ENCODE measurements at regions not wholly inside any gene's neighbourhood (a gene's known extent, or its start where the extent isn't known, plus 50 kb on each side); places are given as distances from the start of the nearest gene placed in this dataset.

GRCh38 chr6:2534406-2535042, 216.2 kb downstream of the MYLK4 start:
- DNase-seq = no peak

GRCh38 chr6:2531426-2532215, 219.1 kb downstream of the MYLK4 start:
- peak; percentile 75 for DNase-seq

GRCh38 chr6:2529211-2529719, 221.5 kb downstream of the MYLK4 start:
- DNase-seq = no peak

GRCh38 chr6:2528156-2528555, 222.6 kb downstream of the MYLK4 start:
- DNase-seq = no peak

- DNase-seq = no peak
Measured at GRCh38 chr6:2526766-2527165, 224.0 kb downstream of the MYLK4 start.

- no peak for DNase-seq
Measured at GRCh38 chr6:2524090-2524489, 226.6 kb downstream of the MYLK4 start.

GRCh38 chr6:2523061-2523460, 227.7 kb downstream of the MYLK4 start:
- DNase-seq = no peak

GRCh38 chr6:2522521-2522920, 228.2 kb downstream of the MYLK4 start:
- peak; percentile 43 for DNase-seq

- DNase-seq = no peak
Measured at GRCh38 chr6:2517855-2518473, 232.8 kb downstream of the MYLK4 start.

- DNase-seq = no peak
Measured at GRCh38 chr6:2517401-2517800, 233.3 kb downstream of the MYLK4 start.

GRCh38 chr6:2516059-2516458, 234.7 kb downstream of the MYLK4 start:
- no peak for DNase-seq

- DNase-seq = peak; percentile 62
Measured at GRCh38 chr6:2514965-2515543, 235.7 kb downstream of the MYLK4 start.

- no peak for DNase-seq
Measured at GRCh38 chr6:2512802-2513201, 237.9 kb downstream of the MYLK4 start.

GRCh38 chr6:2510316-2510715, 240.4 kb downstream of the MYLK4 start:
- no peak for DNase-seq

GRCh38 chr6:2509711-2510110, 241.0 kb downstream of the MYLK4 start:
- DNase-seq = no peak

- no peak for DNase-seq
Measured at GRCh38 chr6:2508071-2508470, 242.7 kb downstream of the MYLK4 start.

- no peak for DNase-seq
Measured at GRCh38 chr6:2507521-2508037, 243.1 kb downstream of the MYLK4 start.

GRCh38 chr6:2507016-2507415, 243.7 kb downstream of the MYLK4 start:
- no peak for DNase-seq

GRCh38 chr6:2505624-2506023, 245.1 kb downstream of the MYLK4 start:
- DNase-seq = no peak

GRCh38 chr6:2504495-2505064, 246.1 kb downstream of the MYLK4 start:
- no peak for DNase-seq

- DNase-seq = peak; percentile 99
Measured at GRCh38 chr6:2503816-2504494, 246.8 kb downstream of the MYLK4 start.

- DNase-seq = no peak
Measured at GRCh38 chr6:2502998-2503674, 247.6 kb downstream of the MYLK4 start.

All from NCI-H226 (cell line).